WTC11 (cell line): ENCODE measurements at regions not wholly inside any gene's neighbourhood (a gene's known extent, or its start where the extent isn't known, plus 50 kb on each side); places are given as distances from the start of the nearest gene placed in this dataset.
"Not testable (repeated sequence)": the region's sequence is repeated elsewhere in the genome, so short reads cannot be mapped to it uniquely, and the experiment has no call there.

Experiments
- ATAC-seq: fragments of 200-7000 bp; cut with Tn5 transposase; 2 replicates; pipeline ENCODE4 v1.10.0; 2021; ENCODE audit warnings: mild to moderate bottlenecking, moderate library complexity
- CTCF ChIA-PET: fragments of 300-600 bp; sonication (Branson Sonifier 250); formaldehyde crosslinking; loops from one replicate; lab custom pipeline; 2021; ENCODE audit warnings: antibody characterized with exemption; lab: Charles Lee
- POLR2A ChIA-PET: fragments of 350-600 bp; sonication (Branson Sonifier 250); formaldehyde crosslinking; loops from one replicate; lab custom pipeline; 2021; ENCODE audit warnings: antibody characterized with exemption; lab: Charles Lee
- DNase-seq: peaks from one replicate; pipeline ENCODE4 v3.0.0; 2021; ENCODE audit warnings: low spot score
- H3K27ac Mint-ChIP-seq: 2 replicates; pipeline ENCODE4 v1.8.0; 2021; ENCODE audit warnings: mixed read lengths
- H3K27me3 Mint-ChIP-seq: 2 replicates; pipeline ENCODE4 v1.8.0; 2021; ENCODE audit warnings: low read depth, mild to moderate bottlenecking, moderate library complexity, mixed read lengths
- H3K36me3 Mint-ChIP-seq: 2 replicates; pipeline ENCODE4 v1.8.0; 2021; ENCODE audit warnings: mixed read lengths
- H3K4me1 Mint-ChIP-seq: 2 replicates; pipeline ENCODE4 v1.8.0; 2022; ENCODE audit warnings: mixed read lengths
- H3K4me3 Mint-ChIP-seq: 2 replicates; pipeline ENCODE4 v1.8.0; 2021; ENCODE audit warnings: mild to moderate bottlenecking, moderate library complexity, mixed read lengths
- H3K9me3 Mint-ChIP-seq: 2 replicates; pipeline ENCODE4 v1.8.0; 2021; ENCODE audit warnings: mixed read lengths
- ATF2 ChIP-seq: sonication (generic); formaldehyde crosslinking; IDR thresholded peaks from 2 replicates; pipeline ENCODE4 v1.8.1; 2022; ENCODE audit warnings: low read depth, missing genetic modification reagents, borderline replicate concordance
- CREB1 ChIP-seq: sonication (generic); formaldehyde crosslinking; IDR thresholded peaks from 2 replicates; pipeline ENCODE4 v1.8.0; 2023; ENCODE audit warnings: mild to moderate bottlenecking, missing genetic modification reagents
- ELF4 ChIP-seq: sonication (generic); formaldehyde crosslinking; IDR thresholded peaks from 2 replicates; pipeline ENCODE4 v1.8.1; 2022; ENCODE audit warnings: low read depth, mild to moderate bottlenecking, moderate library complexity, missing genetic modification reagents
- ESRRA ChIP-seq: sonication (generic); formaldehyde crosslinking; IDR thresholded peaks from 2 replicates; pipeline ENCODE4 v1.8.1; 2022; ENCODE audit warnings: mild to moderate bottlenecking, missing genetic modification reagents, borderline replicate concordance
- ETV6 ChIP-seq: sonication (generic); formaldehyde crosslinking; IDR thresholded peaks from 2 replicates; pipeline ENCODE4 v1.8.1; 2022; ENCODE audit warnings: mild to moderate bottlenecking, missing genetic modification reagents
- GRHL2 ChIP-seq: fragments of 250-450 bp; sonication (Bioruptor Pico); IDR thresholded peaks from 2 replicates; pipeline ENCODE4 v1.8.0; 2022; ENCODE audit warnings: mild to moderate bottlenecking, moderate library complexity; ENCODE audit not compliant: insufficient replicate concordance, severe bottlenecking
- IRF2 ChIP-seq: sonication (generic); formaldehyde crosslinking; IDR thresholded peaks from 2 replicates; pipeline ENCODE4 v1.8.0; 2022; ENCODE audit warnings: low read depth, missing genetic modification reagents, borderline replicate concordance
- JUN ChIP-seq: sonication (generic); formaldehyde crosslinking; IDR thresholded peaks from 2 replicates; pipeline ENCODE4 v1.8.0; 2023; ENCODE audit warnings: mild to moderate bottlenecking, missing genetic modification reagents
- NFE2L1 ChIP-seq: sonication (generic); formaldehyde crosslinking; IDR thresholded peaks from 2 replicates; pipeline ENCODE4 v1.8.1; 2023; ENCODE audit warnings: missing genetic modification reagents
- NR1H2 ChIP-seq: sonication (generic); formaldehyde crosslinking; IDR thresholded peaks from 2 replicates; pipeline ENCODE4 v1.9.0; 2021; ENCODE audit warnings: mild to moderate bottlenecking, moderate library complexity, missing genetic modification reagents
- PRRX2 ChIP-seq: fragments of 250-450 bp; sonication (Bioruptor Pico); IDR thresholded peaks from 2 replicates; pipeline ENCODE4 v1.8.0; 2021; ENCODE audit warnings: mild to moderate bottlenecking
- STAT6 ChIP-seq: sonication (generic); formaldehyde crosslinking; conservative IDR thresholded peaks from 2 replicates; pipeline ENCODE4 v1.8.1; 2023; ENCODE audit warnings: mild to moderate bottlenecking, low read depth, missing genetic modification reagents, moderate library complexity
- ZNF232 ChIP-seq: sonication (generic); formaldehyde crosslinking; IDR thresholded peaks from 2 replicates; pipeline ENCODE4 v1.8.0; 2022; ENCODE audit warnings: mild to moderate bottlenecking, missing genetic modification reagents
- ZNF263 ChIP-seq: sonication (generic); formaldehyde crosslinking; IDR thresholded peaks from 2 replicates; pipeline ENCODE4 v1.8.1; 2022; ENCODE audit warnings: low read depth, mild to moderate bottlenecking, moderate library complexity, missing genetic modification reagents
- ZNF416 ChIP-seq: fragments of 250-450 bp; sonication (Bioruptor Pico); IDR thresholded peaks from 2 replicates; pipeline ENCODE4 v1.9.0; 2021; ENCODE audit warnings: mild to moderate bottlenecking, inconsistent platforms
- ZNF423 ChIP-seq: fragments of 250-450 bp; sonication (Bioruptor Pico); IDR thresholded peaks from 2 replicates; pipeline ENCODE4 v2.1.2; 2022; ENCODE audit warnings: mild to moderate bottlenecking, moderate library complexity
- ZNF671 ChIP-seq: fragments of 250-450 bp; sonication (Bioruptor Pico); IDR thresholded peaks from 2 replicates; pipeline ENCODE4 v1.8.0; 2021; ENCODE audit warnings: mild to moderate bottlenecking
- TF ChIP-seq, protein P1 (sequence below): sonication (generic); formaldehyde crosslinking; IDR thresholded peaks from 2 replicates; pipeline ENCODE4 v1.8.0; 2022; ENCODE audit warnings: mild to moderate bottlenecking, missing genetic modification reagents
- TF ChIP-seq, protein P2 (sequence below): sonication (generic); formaldehyde crosslinking; IDR thresholded peaks from 2 replicates; pipeline ENCODE4 v1.8.0; 2023; ENCODE audit warnings: missing genetic modification reagents
- TF ChIP-seq, protein P3 (sequence below): sonication (generic); formaldehyde crosslinking; IDR thresholded peaks from 2 replicates; pipeline ENCODE4 v1.8.1; 2022; ENCODE audit warnings: mild to moderate bottlenecking, moderate library complexity, missing genetic modification reagents

DNA sequence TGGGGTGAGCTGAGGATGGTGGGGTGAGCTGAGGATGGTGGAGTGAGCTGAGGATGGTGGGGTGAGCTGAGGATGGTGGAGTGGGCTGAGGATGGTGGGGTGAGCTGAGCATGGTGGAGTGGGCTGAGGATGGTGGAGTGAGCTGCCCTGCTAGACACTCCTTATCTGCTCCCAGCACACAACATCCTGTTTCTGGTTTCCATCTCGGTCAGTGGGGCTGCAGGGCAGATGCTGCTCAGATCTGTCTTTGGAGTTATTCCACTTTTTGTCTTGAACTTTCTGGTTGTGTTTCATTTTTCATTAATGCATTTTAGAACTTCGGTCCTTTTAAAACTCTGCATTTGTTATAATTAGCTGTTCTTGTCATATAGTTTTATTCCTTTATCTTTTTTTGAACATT lies 67.9 kb upstream of the ANTXRL start (continued):
- no peak for TF ChIP-seq ZNF423 (CRISPR knock-in tag)

DNA sequence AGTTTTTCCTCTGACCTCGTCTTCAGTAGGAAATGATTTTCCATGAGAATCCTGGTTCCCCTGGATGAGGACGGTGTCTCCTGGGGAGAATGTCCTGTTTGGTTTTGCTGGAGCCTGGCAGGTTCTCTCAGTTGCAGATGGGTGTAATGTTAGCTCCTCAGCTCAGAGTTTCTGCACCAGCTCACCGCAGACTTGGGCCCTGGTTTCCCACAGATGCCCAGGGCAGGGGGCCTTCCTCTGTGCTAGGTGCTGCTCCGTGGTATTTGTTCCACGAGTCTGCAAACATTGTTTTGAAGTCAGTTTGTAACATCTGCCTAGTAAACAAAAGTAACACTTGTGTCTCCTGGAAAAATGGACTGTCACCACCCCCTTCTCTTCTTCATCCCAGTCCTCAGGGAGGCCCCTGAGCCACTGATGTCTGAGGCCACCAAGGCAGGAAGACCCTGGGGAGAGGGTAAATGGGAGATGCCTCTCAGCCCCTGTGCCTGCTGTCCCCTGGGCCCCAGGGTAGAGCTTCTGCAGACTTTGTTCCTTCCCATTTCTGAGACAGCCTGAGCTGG lies 67.3 kb upstream of the ANTXRL start:
- H3K27ac Mint-ChIP-seq, H3K4me3 Mint-ChIP-seq, DNase-seq, H3K36me3 Mint-ChIP-seq, H3K27me3 Mint-ChIP-seq, POLR2A ChIA-PET, ATAC-seq, H3K4me1 Mint-ChIP-seq: not testable (repeated sequence)
- CTCF ChIA-PET = interaction anchor here (1.0 kb wide), 1 partner anchor 10 kb away, joined by 8 read pairs; no protein-coding TSS in a partner anchor
- H3K9me3 Mint-ChIP-seq = peaks cover 14% of the 10 kb centered on the region; the same call in 1 of the 2 replicates

GRCh38 chr10:46220187-46220586 lies 66.6 kb upstream of the ANTXRL start:
- Mint-ChIP-seq H3K9me3 (peaks cover 14% of the 10 kb centered on the region; the same call in 1 of the 2 replicates), H3K4me1 (0 out of 2 replicates have a peak, but pooled peaks cover 3% of the 10 kb centered on the region), H3K27me3 (peaks cover 4% of the 10 kb centered on the region; the same call in 1 of the 2 replicates), H3K4me3 (no peak overlapping the region), H3K36me3 (no peaks in the 10 kb centered on the region), H3K27ac (no peak overlapping the region)
- POLR2A ChIA-PET = no interaction called here
- no peak for TF ChIP-seq ZNF232 (CRISPR knock-in tag)
- TF ChIP-seq JUN (CRISPR knock-in tag) = no peak
- TF ChIP-seq, protein P1, sequence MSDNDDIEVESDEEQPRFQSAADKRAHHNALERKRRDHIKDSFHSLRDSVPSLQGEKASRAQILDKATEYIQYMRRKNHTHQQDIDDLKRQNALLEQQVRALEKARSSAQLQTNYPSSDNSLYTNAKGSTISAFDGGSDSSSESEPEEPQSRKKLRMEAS (CRISPR knock-in tag) = no peak
- TF ChIP-seq, protein P2, sequence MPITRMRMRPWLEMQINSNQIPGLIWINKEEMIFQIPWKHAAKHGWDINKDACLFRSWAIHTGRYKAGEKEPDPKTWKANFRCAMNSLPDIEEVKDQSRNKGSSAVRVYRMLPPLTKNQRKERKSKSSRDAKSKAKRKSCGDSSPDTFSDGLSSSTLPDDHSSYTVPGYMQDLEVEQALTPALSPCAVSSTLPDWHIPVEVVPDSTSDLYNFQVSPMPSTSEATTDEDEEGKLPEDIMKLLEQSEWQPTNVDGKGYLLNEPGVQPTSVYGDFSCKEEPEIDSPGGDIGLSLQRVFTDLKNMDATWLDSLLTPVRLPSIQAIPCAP (CRISPR knock-in tag) = no peak
- TF ChIP-seq PRRX2 = no peak
- no peak for TF ChIP-seq STAT6 (CRISPR knock-in tag)
- no peak for TF ChIP-seq GRHL2 (CRISPR knock-in tag)
- no peak for TF ChIP-seq IRF2
- TF ChIP-seq ESRRA (CRISPR knock-in tag) = no peak
- TF ChIP-seq CREB1 (CRISPR knock-in tag) = no peak
- TF ChIP-seq, protein P3, sequence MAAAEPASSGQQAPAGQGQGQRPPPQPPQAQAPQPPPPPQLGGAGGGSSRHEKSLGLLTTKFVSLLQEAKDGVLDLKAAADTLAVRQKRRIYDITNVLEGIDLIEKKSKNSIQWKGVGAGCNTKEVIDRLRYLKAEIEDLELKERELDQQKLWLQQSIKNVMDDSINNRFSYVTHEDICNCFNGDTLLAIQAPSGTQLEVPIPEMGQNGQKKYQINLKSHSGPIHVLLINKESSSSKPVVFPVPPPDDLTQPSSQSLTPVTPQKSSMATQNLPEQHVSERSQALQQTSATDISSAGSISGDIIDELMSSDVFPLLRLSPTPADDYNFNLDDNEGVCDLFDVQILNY = no peak
- TF ChIP-seq ELF4 = no peak
- TF ChIP-seq ZNF263 (CRISPR knock-in tag) = no peak
- no peak for TF ChIP-seq NFE2L1 (CRISPR knock-in tag)
- TF ChIP-seq ATF2 (CRISPR knock-in tag) = no peak
- TF ChIP-seq ZNF416 = no peak
- no peak for TF ChIP-seq ZNF671 (CRISPR knock-in tag)
- TF ChIP-seq NR1H2 = no peak
- no peak for TF ChIP-seq ETV6
- ATAC-seq = no peak
- CTCF ChIA-PET = interaction anchor here (1.0 kb wide), 1 partner anchor 9 kb away, joined by 8 read pairs; no protein-coding TSS in a partner anchor
- no peak for DNase-seq
